HG03060 (cell line): ENCODE measurements at regions not wholly inside any gene's neighbourhood (a gene's known extent, or its start where the extent isn't known, plus 50 kb on each side); places are given as distances from the start of the nearest gene placed in this dataset.
"Not testable (repeated sequence)": the region's sequence is repeated elsewhere in the genome, so short reads cannot be mapped to it uniquely, and the experiment has no call there.

Source experiments
- ATAC-seq: cut with Tn5 transposase; IDR thresholded peaks from one replicate; pipeline ENCODE4 v1.9.1; 2021; ENCODE audit warnings: low read depth, moderate number of reproducible peaks; ENCODE audit not compliant: unreplicated experiment

- no peak for ATAC-seq
Measured at GRCh38 chr5:105088102-105088501, 1525.5 kb upstream of the NUDT12 start.

DNA sequence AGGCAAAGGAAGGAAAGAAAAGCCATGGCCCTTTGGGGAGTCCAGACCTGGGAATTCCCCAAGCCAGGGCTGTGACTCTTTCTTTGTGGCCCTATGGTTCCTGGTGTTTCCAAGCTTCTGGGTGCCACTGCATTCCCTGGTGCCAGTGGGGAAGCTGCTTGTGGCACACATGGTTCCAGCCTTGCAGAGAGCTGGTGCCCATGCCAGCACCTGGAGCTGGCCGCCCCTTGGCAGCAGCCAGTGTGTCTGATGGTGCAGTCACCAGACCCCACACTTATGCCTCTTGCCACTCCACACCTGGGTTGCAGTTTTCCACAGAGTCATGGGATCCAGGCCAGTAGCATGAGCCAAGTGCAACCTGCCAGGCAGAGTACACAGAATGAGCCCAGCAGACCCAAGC is 1495.3 kb upstream of the NUDT12 start:
- ATAC-seq: no peak

GRCh38 chr5:105057001-105057436 is 1494.4 kb upstream of the NUDT12 start:
- no peak for ATAC-seq

DNA sequence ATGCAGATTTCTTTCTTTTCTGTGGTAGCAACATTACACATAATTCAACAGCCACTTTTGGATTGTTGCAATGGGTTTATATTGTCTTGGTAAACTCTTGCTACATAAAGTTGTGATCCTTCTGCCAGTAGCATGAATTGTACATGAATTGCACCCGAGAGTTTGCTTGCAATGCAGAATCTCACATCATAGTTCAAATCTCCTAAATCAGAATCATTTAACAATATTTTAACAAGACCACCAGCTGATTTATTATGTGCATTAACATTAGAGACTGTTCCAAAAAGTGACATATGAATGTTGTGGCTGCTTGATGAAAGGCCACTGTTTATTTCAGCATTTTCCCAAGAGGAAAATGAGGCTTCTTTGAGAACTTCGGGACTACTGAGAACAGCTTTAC is 1491.8 kb upstream of the NUDT12 start:
- ATAC-seq: no peak

DNA sequence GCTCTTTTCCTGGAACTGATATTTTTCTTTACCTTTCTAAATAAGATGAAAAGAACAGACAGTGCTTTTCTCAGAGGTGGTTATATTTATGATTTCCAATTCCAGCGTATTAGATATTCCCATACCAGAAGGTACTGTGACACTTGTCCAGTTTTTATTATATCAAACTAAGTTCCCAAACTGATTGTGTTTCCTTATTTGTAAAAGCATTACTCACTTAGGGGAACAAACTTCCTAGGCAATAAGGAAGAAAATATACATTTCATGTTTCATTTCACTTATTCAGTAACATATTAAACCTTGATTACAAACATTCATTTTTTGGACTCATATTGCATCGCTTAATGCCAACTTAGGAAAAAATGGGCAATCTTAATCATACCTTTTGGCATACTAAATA is 1480.0 kb upstream of the NUDT12 start:
- no peak for ATAC-seq

GRCh38 chr5:105036814-105037213 is 1474.2 kb upstream of the NUDT12 start:
- ATAC-seq: not testable (repeated sequence)

DNA sequence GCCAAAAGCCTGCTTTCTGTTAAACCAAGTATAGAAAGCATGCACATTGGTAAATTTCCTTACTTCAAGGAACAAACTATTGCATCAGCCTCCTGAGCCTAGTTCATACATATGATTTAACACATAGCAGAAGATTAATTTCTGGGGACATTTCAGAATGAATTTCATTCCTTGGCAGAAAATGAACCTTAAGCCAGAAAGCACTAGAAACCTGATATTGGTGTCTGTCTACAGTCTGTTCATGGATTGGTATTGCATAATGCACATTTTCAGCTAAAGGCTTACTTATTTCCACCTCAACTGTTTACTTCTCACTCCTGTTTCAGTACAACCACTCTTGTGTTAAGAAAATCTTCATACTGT is 1471.8 kb upstream of the NUDT12 start:
- ATAC-seq: no peak

- ATAC-seq: no peak
Measured at GRCh38 chr5:105033637-105034400, 1471.2 kb upstream of the NUDT12 start.

DNA sequence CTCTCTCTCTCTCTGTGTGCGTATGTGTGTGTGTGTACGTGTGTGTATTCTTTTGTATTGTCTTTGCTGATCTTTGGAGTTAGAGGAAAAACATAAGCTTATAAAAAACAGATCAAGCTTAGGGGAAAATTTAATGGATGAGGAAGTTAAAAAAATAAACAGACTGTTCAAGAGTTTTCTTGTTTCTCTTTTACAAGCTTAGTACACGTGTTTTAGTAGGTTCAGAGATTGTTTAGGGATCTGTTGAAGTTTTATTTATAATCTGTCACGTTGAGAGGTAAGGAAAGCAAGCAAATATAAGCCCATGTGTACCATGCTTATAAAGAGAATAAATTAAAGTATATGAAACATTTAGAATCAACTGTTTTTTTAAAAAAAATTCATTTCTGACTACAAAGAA is 1470.3 kb upstream of the NUDT12 start:
- ATAC-seq: no peak

DNA sequence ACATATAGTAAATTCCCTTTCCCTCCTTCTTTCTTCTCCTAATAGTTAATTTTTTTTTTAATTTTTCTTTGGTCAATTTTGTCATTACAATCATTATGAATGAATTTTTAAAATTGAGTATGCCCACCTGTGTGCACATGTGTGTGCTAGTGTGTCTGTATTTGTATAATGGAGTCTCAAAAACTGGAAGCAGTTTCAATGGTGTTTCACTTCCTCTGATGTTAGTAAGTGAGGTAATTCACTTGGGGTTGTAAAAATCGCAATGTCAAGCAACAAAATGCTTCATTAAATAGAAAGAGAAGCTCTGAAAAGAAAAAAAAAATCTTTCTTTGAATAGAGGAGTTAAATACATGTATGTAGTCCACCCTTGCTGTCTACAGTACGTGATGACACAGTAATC is 1467.6 kb upstream of the NUDT12 start:
- ATAC-seq: no peak

- no peak for ATAC-seq
Measured at GRCh38 chr5:105015098-105015497, 1452.5 kb upstream of the NUDT12 start.

- ATAC-seq: no peak
Measured at GRCh38 chr5:104998572-104998971, 1436.0 kb upstream of the NUDT12 start.

- ATAC-seq: no peak
Measured at GRCh38 chr5:104998169-104998568, 1435.6 kb upstream of the NUDT12 start.

GRCh38 chr5:104987074-104987473 is 1424.5 kb upstream of the NUDT12 start:
- ATAC-seq: no peak

DNA sequence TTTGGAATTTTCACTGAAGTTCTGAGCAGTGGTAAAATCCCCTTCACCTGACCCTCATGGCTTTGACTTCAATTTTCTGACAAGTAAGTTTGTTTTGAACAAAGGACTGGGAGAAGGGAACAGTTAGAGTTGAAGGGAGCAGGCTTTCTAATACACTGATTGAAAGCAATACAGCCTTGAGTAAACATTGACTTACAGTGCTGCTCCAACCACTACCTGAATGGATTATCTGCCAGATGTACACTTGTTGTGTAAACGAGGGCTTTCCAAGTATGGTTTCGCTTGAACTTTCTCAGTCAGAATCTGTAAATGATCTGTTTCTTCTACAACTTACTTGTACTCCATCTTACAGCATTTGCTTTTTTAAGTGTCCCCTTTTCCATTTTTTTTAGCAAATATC is 1414.9 kb upstream of the NUDT12 start:
- no peak for ATAC-seq

GRCh38 chr5:104967806-104968410 is 1405.3 kb upstream of the NUDT12 start:
- ATAC-seq: no peak

- no peak for ATAC-seq
Measured at GRCh38 chr5:104965006-104965405, 1402.4 kb upstream of the NUDT12 start.

GRCh38 chr5:104955479-104955878 is 1392.9 kb upstream of the NUDT12 start:
- ATAC-seq: no peak

DNA sequence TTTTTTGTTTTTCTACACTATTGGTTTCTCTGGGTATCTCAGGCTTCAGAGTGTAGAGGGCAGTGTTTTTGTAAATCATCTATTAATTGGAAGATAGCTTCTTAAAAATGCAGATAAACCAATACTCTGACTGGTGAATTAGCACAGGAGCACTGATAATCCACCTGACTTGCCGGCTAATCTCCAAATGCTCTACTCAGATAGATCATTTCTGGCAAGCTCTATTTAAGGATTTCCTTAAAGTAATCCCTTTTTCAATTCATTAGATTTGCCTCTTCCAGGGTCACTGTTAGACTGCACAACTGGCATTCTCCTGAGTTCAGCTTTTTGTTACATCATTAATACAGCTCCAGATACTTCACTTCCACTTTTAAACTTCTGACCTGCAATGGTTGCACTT is 1390.3 kb upstream of the NUDT12 start:
- no peak for ATAC-seq

DNA sequence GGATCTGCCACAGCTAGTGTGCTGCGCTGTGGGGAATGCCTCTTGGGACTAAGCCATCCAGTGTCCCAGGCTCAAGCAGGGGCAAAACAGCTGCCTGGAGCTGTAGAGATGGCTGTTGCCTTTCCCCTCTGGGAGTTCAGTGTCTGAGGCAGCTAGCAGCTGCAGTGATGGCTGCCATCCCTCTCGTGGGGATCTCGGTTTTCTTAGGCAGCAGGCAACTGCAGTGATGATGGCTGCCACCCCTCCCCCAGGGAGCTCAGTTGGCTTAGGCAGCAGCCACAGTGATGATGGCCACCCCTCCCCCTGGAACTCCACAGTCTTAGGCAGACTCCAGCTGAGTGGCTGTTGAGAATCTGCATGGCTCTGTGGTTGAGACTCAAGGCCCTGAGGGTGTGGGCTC is 1389.2 kb upstream of the NUDT12 start:
- no peak for ATAC-seq

DNA sequence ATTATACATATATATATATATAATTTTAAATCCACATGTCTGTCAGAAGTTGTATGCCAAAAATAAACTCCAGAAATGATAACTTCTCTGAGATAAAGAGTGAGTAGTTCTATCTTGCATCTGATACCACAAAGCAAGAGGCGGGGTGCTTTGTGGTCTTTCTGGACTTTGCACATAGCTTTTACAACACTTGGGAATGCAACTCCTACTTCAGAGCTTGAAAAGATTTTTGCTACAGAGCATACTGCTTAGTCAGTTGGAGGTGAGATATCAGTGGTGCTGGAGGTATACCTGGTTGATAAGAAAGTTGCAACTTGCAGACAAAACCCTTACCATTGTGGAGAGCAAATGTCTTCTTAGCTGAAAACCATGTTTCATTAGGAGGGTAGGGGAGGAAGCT is 1384.5 kb upstream of the NUDT12 start:
- ATAC-seq: no peak

- ATAC-seq: no peak
Measured at GRCh38 chr5:104942735-104943134, 1380.1 kb upstream of the NUDT12 start.
